ENCODE measurements at regions not wholly inside any gene's neighbourhood (a gene's known extent, or its start where the extent isn't known, plus 50 kb on each side); places are given as distances from the start of the nearest gene placed in this dataset.

DNA sequence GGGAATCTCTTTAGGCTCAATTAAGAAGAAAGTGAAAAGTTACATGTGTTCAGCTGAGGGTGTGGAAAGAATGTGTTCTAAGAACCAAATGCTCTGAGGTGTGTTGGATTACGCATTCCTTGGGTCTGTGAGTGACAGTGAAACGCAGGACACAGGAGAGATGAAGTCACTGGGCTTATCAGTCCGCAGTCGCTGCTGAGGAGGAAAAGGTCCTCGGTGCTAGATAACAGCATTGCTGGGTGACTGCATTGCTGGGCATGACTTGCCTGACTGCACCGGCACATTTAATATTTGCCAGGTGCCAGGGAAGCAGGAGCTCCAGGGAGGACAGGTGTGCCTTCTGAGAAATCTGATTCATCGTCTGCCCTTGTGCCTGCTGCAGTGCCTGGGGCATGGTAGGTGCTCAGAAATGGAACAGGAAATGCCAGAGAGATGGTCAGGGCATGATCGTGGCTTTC, 64.4 kb upstream of the FZD10 start:
- no peaks in the 10 kb centered on the region for H3K9me3 ChIP-seq
- H3K36me3 ChIP-seq: no peaks in the 10 kb centered on the region
- no peaks in the 10 kb centered on the region for H3K4me1 ChIP-seq
- H3K27me3 ChIP-seq: no peaks in the 10 kb centered on the region
- no peak for TF ChIP-seq CTCF (IDR thresholded peaks at IDR 0.05; ENCODE audit: low read depth, low read length)
- no peak overlapping the region for H3K4me3 ChIP-seq (ENCODE audit: low read depth, low read length)
- no peak for DNase-seq

DNA sequence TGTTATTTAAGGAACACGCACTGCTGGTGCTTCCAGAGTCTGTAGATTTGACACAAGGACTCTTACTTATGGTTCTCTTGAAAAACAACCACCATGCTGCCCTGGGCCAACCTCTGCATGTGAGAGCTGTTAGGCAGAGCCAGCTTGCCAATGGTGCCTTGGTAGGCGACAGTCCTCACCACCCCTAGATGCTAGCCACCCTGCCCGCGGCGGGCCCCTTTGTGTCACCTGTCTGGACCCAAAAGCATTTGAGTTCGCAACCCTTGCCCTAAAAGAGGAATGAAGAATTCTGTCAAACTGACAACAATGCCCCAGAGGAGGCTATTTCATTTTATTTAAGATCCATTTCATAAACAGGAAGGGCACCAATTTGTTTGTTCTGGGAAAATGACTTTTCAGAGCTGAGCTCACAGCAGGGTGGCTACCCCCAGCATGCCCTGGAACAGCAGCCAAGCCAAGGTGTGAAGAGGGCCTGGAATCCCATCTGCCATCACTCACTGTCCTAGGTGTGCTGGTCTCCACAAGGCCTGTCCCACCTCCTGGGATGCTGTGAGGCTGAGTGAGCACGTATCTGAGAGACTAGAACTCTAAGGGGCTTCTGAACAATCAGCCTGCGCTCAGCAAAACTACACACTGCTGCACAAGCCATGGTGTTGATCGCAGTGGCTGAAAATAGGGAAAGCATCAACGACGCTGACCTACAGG, 63.8 kb upstream of the FZD10 start:
- Histone ChIP-seq H3K9me3 (no peaks in the 10 kb centered on the region), H3K4me1 (no peaks in the 10 kb centered on the region), H3K36me3 (no peaks in the 10 kb centered on the region), H3K4me3 (ENCODE audit: low read depth, low read length) (no peak overlapping the region), H3K27me3 (no peaks in the 10 kb centered on the region; the same call in 1 of the 2 replicates)
- DNase-seq: no peak
- TF ChIP-seq CTCF (IDR thresholded peaks at IDR 0.05; ENCODE audit: low read depth, low read length): no peak

GRCh38 chr12:130100634-130101362, 61.5 kb upstream of the FZD10 start:
- H3K27me3 ChIP-seq: peaks cover 23% of the 10 kb centered on the region
- no peak for DNase-seq
- H3K9me3 ChIP-seq: no peaks in the 10 kb centered on the region
- no peaks in the 10 kb centered on the region for H3K36me3 ChIP-seq
- no peaks in the 10 kb centered on the region for H3K4me1 ChIP-seq
- TF ChIP-seq CTCF (IDR thresholded peaks at IDR 0.05; ENCODE audit: low read depth, low read length): no peak
- H3K4me3 ChIP-seq (ENCODE audit: low read depth, low read length): no peak overlapping the region

DNA sequence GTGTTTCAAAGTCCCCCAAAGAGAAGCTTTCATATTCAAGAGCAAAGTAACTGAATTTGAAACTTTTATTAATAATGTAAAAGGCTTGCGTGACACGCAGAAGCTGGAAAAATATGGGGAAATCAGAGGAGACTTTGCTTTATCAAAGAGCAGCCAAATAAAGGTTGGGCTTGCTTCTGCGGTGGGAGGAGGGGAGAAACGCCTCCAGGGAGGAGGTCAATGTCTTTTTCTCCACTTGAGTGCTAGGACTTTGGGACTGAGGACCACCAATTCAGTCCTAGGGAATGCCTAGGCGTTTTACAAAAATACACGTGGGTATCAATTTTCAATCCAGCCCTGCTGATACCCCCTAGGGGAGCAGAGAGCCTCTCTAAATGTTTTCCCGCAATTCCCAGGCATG, 60.9 kb upstream of the FZD10 start:
- Histone ChIP-seq H3K9me3 (no peaks in the 10 kb centered on the region), H3K4me1 (no peaks in the 10 kb centered on the region), H3K4me3 (ENCODE audit: low read depth, low read length) (no peak overlapping the region), H3K36me3 (no peaks in the 10 kb centered on the region), H3K27me3 (peaks cover 29% of the 10 kb centered on the region)
- TF ChIP-seq CTCF (IDR thresholded peaks at IDR 0.05; ENCODE audit: low read depth, low read length): no peak
- no peak for DNase-seq

GRCh38 chr12:130102266-130102665, 60.0 kb upstream of the FZD10 start:
- peaks cover 32% of the 10 kb centered on the region for H3K27me3 ChIP-seq
- no peak overlapping the region for H3K4me3 ChIP-seq (ENCODE audit: low read depth, low read length)
- TF ChIP-seq CTCF (IDR thresholded peaks at IDR 0.05; ENCODE audit: low read depth, low read length): no peak
- no peaks in the 10 kb centered on the region for H3K36me3 ChIP-seq
- H3K4me1 ChIP-seq: no peaks in the 10 kb centered on the region
- no peak for DNase-seq
- no peaks in the 10 kb centered on the region for H3K9me3 ChIP-seq

DNA sequence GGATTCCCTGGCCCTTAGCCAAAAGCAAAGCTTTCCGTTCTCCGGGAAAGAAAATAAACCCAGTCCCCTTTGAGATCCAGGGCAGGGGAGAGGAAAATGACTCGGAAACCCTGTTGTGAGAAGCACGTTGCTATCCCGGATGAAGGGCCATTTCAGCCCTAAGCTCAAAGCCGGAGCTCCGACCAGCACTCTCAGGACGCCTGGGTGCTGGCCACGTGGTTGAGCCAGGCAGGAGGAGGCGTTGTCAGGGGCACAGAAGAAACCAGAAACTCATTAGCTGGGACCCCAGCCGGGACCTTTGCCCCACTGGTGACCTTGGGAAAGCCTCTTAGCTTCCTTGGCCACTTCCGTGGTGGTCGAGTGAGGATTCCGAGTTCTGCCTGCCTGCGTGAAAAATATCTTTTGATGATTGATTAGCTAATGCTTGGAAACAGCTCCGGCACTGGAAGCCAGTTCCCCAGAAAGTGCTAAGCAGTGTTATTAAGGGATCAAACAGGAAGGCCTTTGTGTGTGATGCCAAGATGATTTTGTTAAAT, 57.6 kb upstream of the FZD10 start:
- Histone ChIP-seq H3K4me1 (no peaks in the 10 kb centered on the region), H3K9me3 (no peaks in the 10 kb centered on the region), H3K36me3 (no peaks in the 10 kb centered on the region), H3K4me3 (ENCODE audit: low read depth, low read length) (no peak overlapping the region), H3K27me3 (peaks cover 37% of the 10 kb centered on the region)
- TF ChIP-seq CTCF (IDR thresholded peaks at IDR 0.05; ENCODE audit: low read depth, low read length): no peak
- DNase-seq: no peak

Measured in BE2C (cell line).